ENCODE measurements at regions not wholly inside any gene's neighbourhood (a gene's known extent, or its start where the extent isn't known, plus 50 kb on each side); places are given as distances from the start of the nearest gene placed in this dataset.

GRCh38 chr7:67724955-67725354 lies 728.3 kb downstream of the TYW1 start:
- TF ChIP-seq CTCF (IDR thresholded peaks at IDR 0.05) (no peak), POLR2A (IDR thresholded peaks at IDR 0.05) (no peak)
